ENCODE measurements at regions not wholly inside any gene's neighbourhood (a gene's known extent, or its start where the extent isn't known, plus 50 kb on each side); places are given as distances from the start of the nearest gene placed in this dataset.
"Not testable (repeated sequence)": the region's sequence is repeated elsewhere in the genome, so short reads cannot be mapped to it uniquely, and the experiment has no call there.

GRCh38 chr10:45515630-45516029, 141.6 kb downstream of the ALOX5 start:
- Mint-ChIP-seq H3K36me3 (ENCODE audit: low read depth) (no peaks in the 10 kb centered on the region), H3K27ac (no peak overlapping the region), H3K4me1 (peaks cover 16% of the 10 kb centered on the region), H3K4me3 (no peak overlapping the region), H3K27me3 (no peaks in the 10 kb centered on the region), H3K9me3 (ENCODE audit: low read depth) (no peaks in the 10 kb centered on the region)
- DNase-seq (no peak), ATAC-seq (no peak)
- POLR2A ChIA-PET, result no interaction called here
- intact Hi-C loops (cut with DNase I, micrococcal nuclease), result no loop called here
- CTCF ChIA-PET, result no interaction called here

- DNase-seq, result no peak
- H3K27ac Mint-ChIP-seq, result no peak overlapping the region
- H3K4me1 Mint-ChIP-seq, result peaks cover 16% of the 10 kb centered on the region
- no peaks in the 10 kb centered on the region for H3K27me3 Mint-ChIP-seq
- ChIA-PET CTCF (interaction anchor here (0.7 kb wide), 1 partner anchor 39 kb away, joined by 3 read pairs; no protein-coding TSS in a partner anchor), POLR2A (no interaction called here)
- ATAC-seq, result no peak
- no peak overlapping the region for H3K4me3 Mint-ChIP-seq
- no peaks in the 10 kb centered on the region for H3K36me3 Mint-ChIP-seq (ENCODE audit: low read depth)
- intact Hi-C loops (cut with DNase I, micrococcal nuclease), result no loop called here
- H3K9me3 Mint-ChIP-seq (ENCODE audit: low read depth), result no peaks in the 10 kb centered on the region
Observed at GRCh38 chr10:45514291-45515270, 140.6 kb downstream of the ALOX5 start.

- ChIA-PET POLR2A (no interaction called here), CTCF (interaction anchor here (0.9 kb wide), 1 partner anchor 264 kb away, joined by 4 read pairs; no protein-coding TSS in a partner anchor)
- ATAC-seq (no peak), DNase-seq (no peak)
- no peak overlapping the region for H3K27ac Mint-ChIP-seq
- intact Hi-C loops (cut with DNase I, micrococcal nuclease), result no loop called here
- H3K4me1 Mint-ChIP-seq, result peaks cover 16% of the 10 kb centered on the region
- no peaks in the 10 kb centered on the region for H3K9me3 Mint-ChIP-seq (ENCODE audit: low read depth)
- no peaks in the 10 kb centered on the region for H3K36me3 Mint-ChIP-seq (ENCODE audit: low read depth)
- no peaks in the 10 kb centered on the region for H3K27me3 Mint-ChIP-seq
- no peak overlapping the region for H3K4me3 Mint-ChIP-seq
Observed at GRCh38 chr10:45513551-45513950, 139.5 kb downstream of the ALOX5 start.

- CTCF ChIA-PET, result not testable (repeated sequence)
Observed at GRCh38 chr10:45511926-45512325, 137.9 kb downstream of the ALOX5 start.

GRCh38 chr10:45509491-45509890, 135.5 kb downstream of the ALOX5 start:
- no peak for ATAC-seq
- CTCF ChIA-PET, result no interaction called here
- DNase-seq, result no peak
- POLR2A ChIA-PET, result no interaction called here
- H3K36me3 Mint-ChIP-seq (ENCODE audit: low read depth), result no peaks in the 10 kb centered on the region
- H3K27me3 Mint-ChIP-seq, result no peaks in the 10 kb centered on the region
- H3K9me3 Mint-ChIP-seq (ENCODE audit: low read depth), result no peaks in the 10 kb centered on the region
- no peak overlapping the region for H3K4me3 Mint-ChIP-seq
- H3K4me1 Mint-ChIP-seq, result no peaks in the 10 kb centered on the region
- intact Hi-C loops (cut with DNase I, micrococcal nuclease), result no loop called here
- no peak overlapping the region for H3K27ac Mint-ChIP-seq

More at GRCh38 chr10:45511926-45512325, 137.9 kb downstream of the ALOX5 start:
- POLR2A ChIA-PET; H3K27ac Mint-ChIP-seq; intact Hi-C loops (cut with DNase I, micrococcal nuclease); H3K36me3 Mint-ChIP-seq (ENCODE audit: low read depth); H3K4me3 Mint-ChIP-seq; H3K9me3 Mint-ChIP-seq (ENCODE audit: low read depth); ATAC-seq; H3K27me3 Mint-ChIP-seq; DNase-seq: not testable (repeated sequence)
- H3K4me1 Mint-ChIP-seq, result peaks cover 13% of the 10 kb centered on the region

GRCh38 chr10:45505311-45505710, 131.3 kb downstream of the ALOX5 start:
- intact Hi-C loops (cut with DNase I, micrococcal nuclease), result no loop called here
- H3K27ac Mint-ChIP-seq, result no peak overlapping the region
- H3K9me3 Mint-ChIP-seq (ENCODE audit: low read depth), result no peaks in the 10 kb centered on the region
- POLR2A ChIA-PET, result no interaction called here
- H3K4me3 Mint-ChIP-seq, result no peak overlapping the region
- DNase-seq, result no peak
- peaks cover 2% of the 10 kb centered on the region for H3K4me1 Mint-ChIP-seq
- CTCF ChIA-PET, result no interaction called here
- ATAC-seq, result no peak
- H3K27me3 Mint-ChIP-seq, result no peaks in the 10 kb centered on the region
- H3K36me3 Mint-ChIP-seq (ENCODE audit: low read depth), result no peaks in the 10 kb centered on the region

- DNase-seq (no peak), ATAC-seq (no peak)
- H3K9me3 Mint-ChIP-seq (ENCODE audit: low read depth), result no peaks in the 10 kb centered on the region
- ChIA-PET POLR2A (no interaction called here), CTCF (no interaction called here)
- H3K4me3 Mint-ChIP-seq, result no peak overlapping the region
- H3K4me1 Mint-ChIP-seq, result peaks cover 7% of the 10 kb centered on the region
- intact Hi-C loops (cut with DNase I, micrococcal nuclease), result no loop called here
- H3K36me3 Mint-ChIP-seq (ENCODE audit: low read depth), result no peaks in the 10 kb centered on the region
- H3K27me3 Mint-ChIP-seq, result no peaks in the 10 kb centered on the region
- no peak overlapping the region for H3K27ac Mint-ChIP-seq
Observed at GRCh38 chr10:45502458-45502857, 128.4 kb downstream of the ALOX5 start.

- H3K4me3 Mint-ChIP-seq, result no peak overlapping the region
- intact Hi-C loops (cut with DNase I, micrococcal nuclease), result no loop called here
- CTCF ChIA-PET, result no interaction called here
- no peak for DNase-seq
- H3K36me3 Mint-ChIP-seq (ENCODE audit: low read depth), result no peaks in the 10 kb centered on the region
- no peaks in the 10 kb centered on the region for H3K27me3 Mint-ChIP-seq
- no peak for ATAC-seq
- H3K27ac Mint-ChIP-seq, result no peak overlapping the region
- peaks cover 2% of the 10 kb centered on the region for H3K9me3 Mint-ChIP-seq (ENCODE audit: low read depth)
- POLR2A ChIA-PET, result no interaction called here
- peaks cover 7% of the 10 kb centered on the region for H3K4me1 Mint-ChIP-seq
Observed at GRCh38 chr10:45501791-45502190, 127.8 kb downstream of the ALOX5 start.

- DNase-seq (no peak), ATAC-seq (no peak)
- Mint-ChIP-seq H3K4me3 (no peak overlapping the region), H3K27me3 (no peaks in the 10 kb centered on the region), H3K9me3 (ENCODE audit: low read depth) (peaks cover 4% of the 10 kb centered on the region), H3K36me3 (ENCODE audit: low read depth) (peaks cover under 1% of the 10 kb centered on the region), H3K4me1 (peaks cover 8% of the 10 kb centered on the region), H3K27ac (no peak overlapping the region)
- ChIA-PET CTCF (no interaction called here), POLR2A (no interaction called here)
- intact Hi-C loops (cut with DNase I, micrococcal nuclease), result no loop called here
Observed at GRCh38 chr10:45500798-45501197, 126.8 kb downstream of the ALOX5 start.

GRCh38 chr10:45500304-45500703, 126.3 kb downstream of the ALOX5 start:
- no peaks in the 10 kb centered on the region for H3K27me3 Mint-ChIP-seq
- ATAC-seq, result no peak
- peaks cover 3% of the 10 kb centered on the region for H3K36me3 Mint-ChIP-seq (ENCODE audit: low read depth)
- ChIA-PET CTCF (no interaction called here), POLR2A (no interaction called here)
- H3K4me1 Mint-ChIP-seq, result peaks cover 10% of the 10 kb centered on the region
- no peak for DNase-seq
- no peak overlapping the region for H3K4me3 Mint-ChIP-seq
- H3K9me3 Mint-ChIP-seq (ENCODE audit: low read depth), result peaks cover 8% of the 10 kb centered on the region
- H3K27ac Mint-ChIP-seq, result no peak overlapping the region
- intact Hi-C loops (cut with DNase I, micrococcal nuclease), result no loop called here

- Mint-ChIP-seq H3K4me1 (peaks cover 8% of the 10 kb centered on the region), H3K9me3 (ENCODE audit: low read depth) (peaks cover 9% of the 10 kb centered on the region), H3K4me3 (no peak overlapping the region), H3K27ac (no peak overlapping the region), H3K27me3 (no peaks in the 10 kb centered on the region), H3K36me3 (ENCODE audit: low read depth) (peaks cover 6% of the 10 kb centered on the region)
- ChIA-PET CTCF (no interaction called here), POLR2A (no interaction called here)
- ATAC-seq (no peak), DNase-seq (no peak)
- intact Hi-C loops (cut with DNase I, micrococcal nuclease), result no loop called here
Observed at GRCh38 chr10:45495438-45496152, 121.6 kb downstream of the ALOX5 start.

Data from activated CD4-positive, alpha-beta T cell treated with anti-CD3 and anti-CD28 coated beads for 36 hours (primary cell).